Ishikawa (cell line): ENCODE measurements at regions not wholly inside any gene's neighbourhood (a gene's known extent, or its start where the extent isn't known, plus 50 kb on each side); places are given as distances from the start of the nearest gene placed in this dataset.

Experiments
- NFIC ChIP-seq: IDR thresholded peaks from 2 replicates; pipeline ENCODE4 v1.6.1; 2012
- REST ChIP-seq: IDR thresholded peaks from 2 replicates; pipeline ENCODE4 v1.6.1; 2012; ENCODE audit warnings: low read depth, mild to moderate bottlenecking
- TAF1 ChIP-seq: IDR thresholded peaks from 2 replicates; pipeline ENCODE4 v1.6.1; 2012; ENCODE audit warnings: low read depth, mild to moderate bottlenecking
- YY1 ChIP-seq: IDR thresholded peaks from 2 replicates; pipeline ENCODE4 v1.6.1; 2012; ENCODE audit warnings: low read depth
- TF ChIP-seq, protein P1 (sequence below): IDR thresholded peaks from 2 replicates; pipeline ENCODE4 v1.6.1; 2012

GRCh38 chr17:410543-411401 is 58.2 kb upstream of the RPH3AL start:
- TF ChIP-seq, protein P1, sequence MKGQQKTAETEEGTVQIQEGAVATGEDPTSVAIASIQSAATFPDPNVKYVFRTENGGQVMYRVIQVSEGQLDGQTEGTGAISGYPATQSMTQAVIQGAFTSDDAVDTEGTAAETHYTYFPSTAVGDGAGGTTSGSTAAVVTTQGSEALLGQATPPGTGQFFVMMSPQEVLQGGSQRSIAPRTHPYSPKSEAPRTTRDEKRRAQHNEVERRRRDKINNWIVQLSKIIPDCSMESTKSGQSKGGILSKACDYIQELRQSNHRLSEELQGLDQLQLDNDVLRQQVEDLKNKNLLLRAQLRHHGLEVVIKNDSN, result no peak
- TF ChIP-seq TAF1, result no peak
- no peak for TF ChIP-seq REST
- TF ChIP-seq NFIC, result no peak
- TF ChIP-seq YY1, result no peak; the same call in 1 of the 2 replicates
